Mammary epithelial cell (primary cell): ENCODE measurements at regions not wholly inside any gene's neighbourhood (a gene's known extent, or its start where the extent isn't known, plus 50 kb on each side); places are given as distances from the start of the nearest gene placed in this dataset.

Experiments used
- EZH2 ChIP-seq: IDR thresholded peaks from 2 replicates; pipeline ENCODE4 v1.6.1; 2012; ENCODE audit warnings: low read length, inconsistent platforms, borderline replicate concordance
- TF ChIP-seq, protein P1 (sequence below), 2 donors: IDR thresholded peaks in 1 of 2; conservative IDR thresholded peaks in 1 of 2; 2 replicates each; pipeline ENCODE4 v1.5.1; 2011 to 2012; ENCODE audit warnings: inconsistent platforms in 2 of 2, low read length in 2 of 2, mild to moderate bottlenecking in 2 of 2, control low read depth in 1 of 2, low read depth in 1 of 2; ENCODE audit not compliant: insufficient read depth in 1 of 2; ENCODE audit errors: extremely low read depth in 1 of 2

DNA sequence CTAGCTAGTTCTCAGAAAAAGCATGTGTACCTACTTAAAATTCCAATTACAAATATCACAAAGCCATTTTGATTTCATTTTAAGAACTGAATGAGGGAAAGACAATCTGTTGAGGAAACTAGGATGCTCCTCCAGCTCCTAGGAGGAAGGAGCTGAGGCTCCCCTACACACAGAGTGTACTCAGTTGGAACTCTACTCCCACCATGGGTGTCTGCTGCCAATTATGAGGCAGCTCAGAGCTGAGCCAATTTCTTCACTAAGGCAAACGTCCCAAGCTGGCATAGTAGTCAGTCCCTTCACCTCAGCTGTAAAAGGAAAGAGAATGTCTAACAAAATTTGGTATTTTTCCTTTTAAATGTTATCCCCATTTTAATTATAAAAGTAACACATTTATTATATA, 300.0 kb upstream of the TRPC7 start:
- TF ChIP-seq, protein P1, sequence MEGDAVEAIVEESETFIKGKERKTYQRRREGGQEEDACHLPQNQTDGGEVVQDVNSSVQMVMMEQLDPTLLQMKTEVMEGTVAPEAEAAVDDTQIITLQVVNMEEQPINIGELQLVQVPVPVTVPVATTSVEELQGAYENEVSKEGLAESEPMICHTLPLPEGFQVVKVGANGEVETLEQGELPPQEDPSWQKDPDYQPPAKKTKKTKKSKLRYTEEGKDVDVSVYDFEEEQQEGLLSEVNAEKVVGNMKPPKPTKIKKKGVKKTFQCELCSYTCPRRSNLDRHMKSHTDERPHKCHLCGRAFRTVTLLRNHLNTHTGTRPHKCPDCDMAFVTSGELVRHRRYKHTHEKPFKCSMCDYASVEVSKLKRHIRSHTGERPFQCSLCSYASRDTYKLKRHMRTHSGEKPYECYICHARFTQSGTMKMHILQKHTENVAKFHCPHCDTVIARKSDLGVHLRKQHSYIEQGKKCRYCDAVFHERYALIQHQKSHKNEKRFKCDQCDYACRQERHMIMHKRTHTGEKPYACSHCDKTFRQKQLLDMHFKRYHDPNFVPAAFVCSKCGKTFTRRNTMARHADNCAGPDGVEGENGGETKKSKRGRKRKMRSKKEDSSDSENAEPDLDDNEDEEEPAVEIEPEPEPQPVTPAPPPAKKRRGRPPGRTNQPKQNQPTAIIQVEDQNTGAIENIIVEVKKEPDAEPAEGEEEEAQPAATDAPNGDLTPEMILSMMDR (conservative IDR thresholded peaks at IDR 0.05 in 1 of 2, IDR thresholded peaks at IDR 0.05 in 1 of 2; ENCODE audit: extremely low read depth in 1 of 2, insufficient read depth in 1 of 2, low read depth in 1 of 2, low read length in 2 of 2): no peak
- TF ChIP-seq EZH2: no peak
